ENCODE measurements at regions not wholly inside any gene's neighbourhood (a gene's known extent, or its start where the extent isn't known, plus 50 kb on each side); places are given as distances from the start of the nearest gene placed in this dataset.

- Mint-ChIP-seq H3K4me3 (ENCODE audit: low read depth, unreplicated experiment) (no peak overlapping the region), H3K36me3 (ENCODE audit: insufficient read depth, unreplicated experiment) (no peaks in the 10 kb centered on the region), H3K4me1 (ENCODE audit: low read depth, unreplicated experiment) (peaks cover 19% of the 10 kb centered on the region), H3K27me3 (ENCODE audit: unreplicated experiment) (no peaks in the 10 kb centered on the region), H3K27ac (ENCODE audit: unreplicated experiment) (no peak overlapping the region), H3K9me3 (ENCODE audit: low read depth, unreplicated experiment) (no peaks in the 10 kb centered on the region)
- CTCF ChIA-PET = no interaction called here
- BruUV-seq (replicated peaks) = no TSS peak
- DNase-seq = no peak
- no peak for TF ChIP-seq CTCF (IDR thresholded peaks at IDR 0.05; ENCODE audit: unreplicated experiment)
- intact Hi-C loops (cut with micrococcal nuclease; ENCODE audit: unreplicated experiment) = loop anchor here (10.0 kb wide), 1 partner anchor 329 kb away; no protein-coding TSS in a partner anchor
These were observed 106.8 kb downstream of the MDH1 start for GRCh38 chr2:63695583-63695982.

GRCh38 chr2:63696496-63696895, 107.7 kb downstream of the MDH1 start:
- intact Hi-C loops (cut with micrococcal nuclease; ENCODE audit: unreplicated experiment) = loop anchor here (10.0 kb wide), 1 partner anchor 328 kb away; no protein-coding TSS in a partner anchor
- DNase-seq = no peak

GRCh38 chr2:63697160-63697559, 108.4 kb downstream of the MDH1 start:
- H3K27ac Mint-ChIP-seq (ENCODE audit: unreplicated experiment) = no peak overlapping the region
- no TSS peak for BruUV-seq (replicated peaks)

More at GRCh38 chr2:63696496-63696895, 107.7 kb downstream of the MDH1 start:
- H3K4me1 Mint-ChIP-seq (ENCODE audit: low read depth, unreplicated experiment) = peaks cover 19% of the 10 kb centered on the region
- H3K4me3 Mint-ChIP-seq (ENCODE audit: low read depth, unreplicated experiment) = no peak overlapping the region
- H3K9me3 Mint-ChIP-seq (ENCODE audit: low read depth, unreplicated experiment) = no peaks in the 10 kb centered on the region
- CTCF ChIA-PET = no interaction called here
- BruUV-seq (replicated peaks) = no TSS peak
- no peaks in the 10 kb centered on the region for H3K27me3 Mint-ChIP-seq (ENCODE audit: unreplicated experiment)
- no peak for TF ChIP-seq CTCF (IDR thresholded peaks at IDR 0.05; ENCODE audit: unreplicated experiment)
- H3K36me3 Mint-ChIP-seq (ENCODE audit: insufficient read depth, unreplicated experiment) = no peaks in the 10 kb centered on the region
- no peak overlapping the region for H3K27ac Mint-ChIP-seq (ENCODE audit: unreplicated experiment)

GRCh38 chr2:63698786-63699548, 110.2 kb downstream of the MDH1 start:
- no peaks in the 10 kb centered on the region for H3K36me3 Mint-ChIP-seq (ENCODE audit: insufficient read depth, unreplicated experiment)
- H3K4me3 Mint-ChIP-seq (ENCODE audit: low read depth, unreplicated experiment) = no peak overlapping the region
- TF ChIP-seq CTCF (IDR thresholded peaks at IDR 0.05; ENCODE audit: unreplicated experiment) = peak; percentile 48
- peak overlapping the region; percentile 30 for H3K27ac Mint-ChIP-seq (ENCODE audit: unreplicated experiment)
- CTCF ChIA-PET = interaction anchor here (0.7 to 2.4 kb wide), 6 partner anchors 13 to 162 kb away, joined by 3 to 15 read pairs (median 4); partner anchors contain the start of gene UGP2
- H3K4me1 Mint-ChIP-seq (ENCODE audit: low read depth, unreplicated experiment) = peaks cover 19% of the 10 kb centered on the region
- no TSS peak for BruUV-seq (replicated peaks)
- intact Hi-C loops (cut with micrococcal nuclease; ENCODE audit: unreplicated experiment) = loop anchor here (1.0 to 10.0 kb wide), 3 partner anchors 144 to 326 kb away; no protein-coding TSS in a partner anchor
- H3K27me3 Mint-ChIP-seq (ENCODE audit: unreplicated experiment) = no peaks in the 10 kb centered on the region
- peak; percentile 23 for DNase-seq
- no peaks in the 10 kb centered on the region for H3K9me3 Mint-ChIP-seq (ENCODE audit: low read depth, unreplicated experiment)

More at GRCh38 chr2:63697160-63697559, 108.4 kb downstream of the MDH1 start:
- no peaks in the 10 kb centered on the region for H3K36me3 Mint-ChIP-seq (ENCODE audit: insufficient read depth, unreplicated experiment)
- no peak overlapping the region for H3K4me3 Mint-ChIP-seq (ENCODE audit: low read depth, unreplicated experiment)
- H3K4me1 Mint-ChIP-seq (ENCODE audit: low read depth, unreplicated experiment) = peaks cover 19% of the 10 kb centered on the region
- DNase-seq = no peak
- intact Hi-C loops (cut with micrococcal nuclease; ENCODE audit: unreplicated experiment) = loop anchor here (10.0 kb wide), 1 partner anchor 328 kb away; no protein-coding TSS in a partner anchor
- no peaks in the 10 kb centered on the region for H3K27me3 Mint-ChIP-seq (ENCODE audit: unreplicated experiment)
- CTCF ChIA-PET = no interaction called here
- TF ChIP-seq CTCF (IDR thresholded peaks at IDR 0.05; ENCODE audit: unreplicated experiment) = no peak
- H3K9me3 Mint-ChIP-seq (ENCODE audit: low read depth, unreplicated experiment) = no peaks in the 10 kb centered on the region
